ENCODE measurements at regions not wholly inside any gene's neighbourhood (a gene's known extent, or its start where the extent isn't known, plus 50 kb on each side); places are given as distances from the start of the nearest gene placed in this dataset.

DNA sequence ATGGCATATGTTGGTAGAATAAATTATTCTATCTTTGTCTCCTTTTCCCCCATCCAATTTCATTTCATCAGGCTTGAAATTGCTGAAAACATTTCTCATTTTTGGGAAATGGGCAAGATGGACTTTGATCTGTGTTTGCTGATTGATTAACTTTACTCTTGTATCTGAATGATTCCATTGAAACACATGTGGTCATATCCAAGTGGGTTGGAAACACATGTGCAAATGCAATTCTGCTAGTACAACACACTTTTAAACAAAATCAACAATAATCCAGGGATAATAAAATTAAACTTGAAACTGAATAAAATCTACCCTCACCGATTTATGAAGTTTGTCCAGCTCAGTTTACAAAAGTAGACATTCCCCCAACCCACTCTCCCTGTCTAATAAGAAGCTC is 96.9 kb downstream of the EPDR1 start:
- Mint-ChIP-seq H3K27me3 (no peaks in the 10 kb centered on the region), H3K4me1 (ENCODE audit: low read depth) (no peaks in the 10 kb centered on the region), H3K9me3 (no peaks in the 10 kb centered on the region), H3K27ac (no peak overlapping the region), H3K36me3 (ENCODE audit: low read depth) (no peaks in the 10 kb centered on the region), H3K4me3 (no peak overlapping the region)
- TF ChIP-seq, protein P1, sequence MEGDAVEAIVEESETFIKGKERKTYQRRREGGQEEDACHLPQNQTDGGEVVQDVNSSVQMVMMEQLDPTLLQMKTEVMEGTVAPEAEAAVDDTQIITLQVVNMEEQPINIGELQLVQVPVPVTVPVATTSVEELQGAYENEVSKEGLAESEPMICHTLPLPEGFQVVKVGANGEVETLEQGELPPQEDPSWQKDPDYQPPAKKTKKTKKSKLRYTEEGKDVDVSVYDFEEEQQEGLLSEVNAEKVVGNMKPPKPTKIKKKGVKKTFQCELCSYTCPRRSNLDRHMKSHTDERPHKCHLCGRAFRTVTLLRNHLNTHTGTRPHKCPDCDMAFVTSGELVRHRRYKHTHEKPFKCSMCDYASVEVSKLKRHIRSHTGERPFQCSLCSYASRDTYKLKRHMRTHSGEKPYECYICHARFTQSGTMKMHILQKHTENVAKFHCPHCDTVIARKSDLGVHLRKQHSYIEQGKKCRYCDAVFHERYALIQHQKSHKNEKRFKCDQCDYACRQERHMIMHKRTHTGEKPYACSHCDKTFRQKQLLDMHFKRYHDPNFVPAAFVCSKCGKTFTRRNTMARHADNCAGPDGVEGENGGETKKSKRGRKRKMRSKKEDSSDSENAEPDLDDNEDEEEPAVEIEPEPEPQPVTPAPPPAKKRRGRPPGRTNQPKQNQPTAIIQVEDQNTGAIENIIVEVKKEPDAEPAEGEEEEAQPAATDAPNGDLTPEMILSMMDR (IDR thresholded peaks at IDR 0.05): no peak
- DNase-seq (no peak), ATAC-seq (no peak)
- intact Hi-C loops (cut with micrococcal nuclease): no loop called here
- CTCF ChIA-PET: no interaction called here
- POLR2A ChIA-PET: no interaction called here

DNA sequence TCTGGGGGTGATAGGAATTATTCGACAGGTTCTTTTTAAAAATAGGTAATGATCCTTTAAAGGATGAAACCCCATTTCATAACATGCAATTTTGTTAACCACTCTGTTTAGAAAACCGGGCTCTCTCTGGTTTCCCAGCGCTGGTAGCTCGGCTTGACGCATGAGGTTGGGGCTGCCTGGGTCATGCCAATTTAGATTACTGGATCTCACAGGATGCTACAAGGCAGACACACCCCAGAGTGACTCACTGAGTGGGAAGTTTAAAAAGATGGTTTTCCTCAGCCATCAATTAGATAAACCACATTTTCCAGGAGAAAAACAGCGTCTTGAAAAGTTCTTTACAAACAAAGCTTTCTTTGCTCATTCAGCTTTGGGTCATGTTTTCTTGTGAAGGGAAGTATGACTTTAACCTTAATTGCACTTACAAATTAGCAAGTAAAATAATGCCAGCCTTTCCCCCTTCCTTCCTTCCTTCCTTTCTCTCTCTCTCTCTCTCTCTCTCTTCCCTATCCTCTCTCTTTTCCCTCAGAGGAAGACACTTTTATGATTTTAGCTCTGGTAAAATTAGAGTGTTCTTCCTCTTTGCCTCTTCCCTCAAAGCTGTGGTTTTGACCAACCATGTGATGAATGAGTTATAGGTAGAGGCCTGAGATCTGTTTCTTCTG is 99.8 kb downstream of the EPDR1 start:
- intact Hi-C loops (cut with micrococcal nuclease): no loop called here
- DNase-seq: no peak
- Mint-ChIP-seq H3K4me3 (no peak overlapping the region), H3K36me3 (ENCODE audit: low read depth) (no peaks in the 10 kb centered on the region), H3K9me3 (no peaks in the 10 kb centered on the region), H3K4me1 (ENCODE audit: low read depth) (no peaks in the 10 kb centered on the region), H3K27ac (no peak overlapping the region), H3K27me3 (peaks cover under 1% of the 10 kb centered on the region)
- no peak for ATAC-seq
- POLR2A ChIA-PET: no interaction called here
- CTCF ChIA-PET: no interaction called here
- TF ChIP-seq, protein P1 (IDR thresholded peaks at IDR 0.05): no peak

DNA sequence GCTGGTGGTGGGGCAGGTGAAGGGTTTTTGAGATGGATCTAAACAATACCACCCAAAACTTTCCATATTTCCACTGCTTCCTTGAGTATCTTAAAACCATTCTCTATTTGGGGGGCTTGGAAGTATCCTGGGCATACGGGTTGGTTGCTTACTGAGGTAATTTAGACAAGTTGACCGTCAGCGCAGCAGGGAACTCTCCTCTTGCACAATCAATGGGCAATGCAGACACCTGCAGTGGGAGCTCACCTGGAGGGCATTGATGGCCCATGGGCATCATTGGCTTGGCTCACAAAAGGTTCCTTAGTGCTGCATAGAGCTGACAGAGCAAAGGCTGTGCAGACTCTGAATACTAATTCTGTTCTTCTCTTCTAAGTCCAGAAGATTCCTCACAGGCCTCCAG is 101.5 kb downstream of the EPDR1 start:
- intact Hi-C loops (cut with micrococcal nuclease): no loop called here
- DNase-seq (no peak), ATAC-seq (no peak)
- Mint-ChIP-seq H3K4me3 (no peak overlapping the region), H3K9me3 (no peaks in the 10 kb centered on the region), H3K27ac (no peak overlapping the region), H3K36me3 (ENCODE audit: low read depth) (no peaks in the 10 kb centered on the region), H3K27me3 (peaks cover 2% of the 10 kb centered on the region), H3K4me1 (ENCODE audit: low read depth) (no peaks in the 10 kb centered on the region)
- POLR2A ChIA-PET: no interaction called here
- TF ChIP-seq, protein P1 (IDR thresholded peaks at IDR 0.05): no peak
- CTCF ChIA-PET: interaction anchor here (0.5 to 0.7 kb wide), 2 partner anchors 8 to 34 kb away, joined by 3 read pairs; no protein-coding TSS in a partner anchor

DNA sequence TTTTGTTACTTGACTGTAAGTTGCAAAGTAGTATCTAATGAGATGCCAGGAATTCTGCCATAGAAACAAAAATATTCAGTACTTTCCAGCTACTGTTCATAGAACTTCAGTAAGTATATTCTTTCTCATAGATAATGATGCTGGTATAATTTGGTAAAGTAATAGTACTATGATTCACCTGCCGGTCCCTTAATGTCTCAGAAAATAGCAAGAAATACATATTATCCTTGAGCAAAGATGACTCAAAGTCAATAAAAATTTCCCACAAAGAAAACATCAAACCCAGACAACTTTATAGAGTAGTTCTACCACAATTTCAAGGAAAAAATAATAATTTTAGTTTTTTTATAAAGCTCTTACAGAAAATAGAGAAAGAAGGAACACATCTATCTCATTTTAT is 105.4 kb downstream of the EPDR1 start:
- DNase-seq (no peak), ATAC-seq (no peak)
- H3K4me3 Mint-ChIP-seq: no peak overlapping the region
- ChIA-PET POLR2A (no interaction called here), CTCF (interaction anchor here (1.6 kb wide), 1 partner anchor 343 kb away, joined by 4 read pairs; no protein-coding TSS in a partner anchor)
- intact Hi-C loops (cut with micrococcal nuclease): no loop called here
- TF ChIP-seq, protein P1 (IDR thresholded peaks at IDR 0.05): no peak
- H3K9me3 Mint-ChIP-seq: no peaks in the 10 kb centered on the region
- no peak overlapping the region for H3K27ac Mint-ChIP-seq
- no peaks in the 10 kb centered on the region for H3K4me1 Mint-ChIP-seq (ENCODE audit: low read depth)
- peaks cover 2% of the 10 kb centered on the region for H3K27me3 Mint-ChIP-seq
- H3K36me3 Mint-ChIP-seq (ENCODE audit: low read depth): no peaks in the 10 kb centered on the region

DNA sequence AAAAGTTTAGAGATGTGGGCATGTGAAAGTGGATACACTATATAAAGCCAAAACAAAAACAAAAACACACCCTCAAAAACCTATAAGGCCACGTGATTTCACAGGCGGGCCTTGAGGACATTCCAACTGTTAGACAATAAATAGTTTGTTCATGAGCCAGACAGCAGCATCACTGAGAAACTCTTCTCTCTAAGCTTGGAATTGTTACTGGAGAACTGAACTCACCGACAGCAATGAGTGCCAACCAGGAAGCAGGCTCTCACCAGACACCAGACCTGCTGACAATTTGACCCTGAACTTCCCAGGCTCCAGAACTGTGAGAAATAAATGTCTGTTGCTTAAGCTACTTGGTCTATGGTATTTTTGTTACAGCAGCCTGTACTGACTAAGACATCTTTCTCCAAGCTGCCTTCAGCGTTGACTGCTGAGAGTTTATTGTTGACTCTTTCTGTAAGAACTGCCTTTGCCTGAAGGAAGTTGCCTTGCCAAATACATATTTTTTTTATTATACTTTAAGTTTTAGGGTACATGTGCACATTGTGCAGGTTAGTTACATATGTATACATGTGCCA is 107.5 kb downstream of the EPDR1 start:
- CTCF ChIA-PET: no interaction called here

More for the DNA sequence above, 107.5 kb downstream of the EPDR1 start:
- DNase-seq: no peak
- Mint-ChIP-seq H3K27ac (no peak overlapping the region), H3K4me1 (ENCODE audit: low read depth) (no peaks in the 10 kb centered on the region), H3K4me3 (no peak overlapping the region), H3K9me3 (no peaks in the 10 kb centered on the region), H3K36me3 (ENCODE audit: low read depth) (no peaks in the 10 kb centered on the region), H3K27me3 (peaks cover 2% of the 10 kb centered on the region)
- POLR2A ChIA-PET: no interaction called here
- TF ChIP-seq, protein P1 (IDR thresholded peaks at IDR 0.05): no peak
- intact Hi-C loops (cut with micrococcal nuclease): no loop called here
- no peak for ATAC-seq

All from activated CD8-positive, alpha-beta T cell treated with anti-CD3 and anti-CD28 coated beads for 36 hours (primary cell).